Sigmoid colon (tissue), 4 donors: ENCODE measurements at regions not wholly inside any gene's neighbourhood (a gene's known extent, or its start where the extent isn't known, plus 50 kb on each side); places are given as distances from the start of the nearest gene placed in this dataset.

Experiments used
- EP300 ChIP-seq, 4 donors: sonication (generic); formaldehyde crosslinking; IDR thresholded peaks; one replicate each; pipeline ENCODE4 v1.6.1; 2017; ENCODE audit warnings: antibody characterized with exemption in 4 of 4
- TF ChIP-seq, protein P1 (sequence below), 4 experiments: fragments of 450-650 bp in 3 of 4; fragments of 200-600 bp in 1 of 4; IDR thresholded peaks; one replicate each; pipeline ENCODE4 v1.5.1; 2016 to 2019; ENCODE audit warnings: antibody characterized with exemption in 4 of 4, mild to moderate bottlenecking in 3 of 4, moderate library complexity in 2 of 4

DNA sequence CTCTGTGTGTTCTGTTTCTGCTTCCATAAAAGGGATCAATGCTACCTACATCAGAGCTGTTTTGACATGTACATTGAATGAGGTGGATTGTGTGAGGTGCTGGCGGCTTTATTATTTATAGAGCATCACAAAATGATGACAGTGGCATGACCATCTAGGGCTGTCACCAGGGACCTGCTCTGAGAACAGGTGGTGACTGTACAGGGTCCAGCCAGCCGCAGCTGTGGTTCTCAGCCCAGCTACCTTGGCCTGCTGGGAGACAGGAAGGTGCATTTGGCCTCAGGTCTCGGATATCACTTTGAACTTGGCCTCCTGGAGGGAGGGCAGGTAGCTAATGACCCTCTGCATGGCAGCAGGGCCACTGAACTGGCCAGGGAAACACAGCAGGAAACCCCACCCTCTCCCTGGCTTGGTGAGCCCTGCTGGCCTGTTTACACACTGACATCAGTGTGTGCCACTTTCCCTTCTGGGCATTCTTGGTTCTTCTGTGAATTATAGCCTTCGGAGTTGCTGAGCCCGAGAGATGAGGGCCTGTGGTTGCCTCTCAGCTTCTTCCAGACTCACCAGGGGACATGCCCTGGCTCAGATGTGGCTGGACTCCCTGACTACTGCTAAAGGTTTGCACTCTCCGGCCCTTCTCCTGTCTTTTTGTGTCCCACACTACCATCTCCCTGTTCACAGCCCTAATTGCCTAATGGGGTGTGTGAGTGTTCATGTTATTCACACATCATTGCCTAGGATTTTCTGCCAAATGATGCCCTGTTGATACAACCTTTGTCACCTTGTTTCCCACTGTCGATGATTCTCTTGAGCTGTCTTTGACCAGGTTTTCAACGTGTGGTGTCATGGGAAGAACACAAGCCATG, 109.2 kb upstream of the RAB12 start:
- TF ChIP-seq, protein P1, sequence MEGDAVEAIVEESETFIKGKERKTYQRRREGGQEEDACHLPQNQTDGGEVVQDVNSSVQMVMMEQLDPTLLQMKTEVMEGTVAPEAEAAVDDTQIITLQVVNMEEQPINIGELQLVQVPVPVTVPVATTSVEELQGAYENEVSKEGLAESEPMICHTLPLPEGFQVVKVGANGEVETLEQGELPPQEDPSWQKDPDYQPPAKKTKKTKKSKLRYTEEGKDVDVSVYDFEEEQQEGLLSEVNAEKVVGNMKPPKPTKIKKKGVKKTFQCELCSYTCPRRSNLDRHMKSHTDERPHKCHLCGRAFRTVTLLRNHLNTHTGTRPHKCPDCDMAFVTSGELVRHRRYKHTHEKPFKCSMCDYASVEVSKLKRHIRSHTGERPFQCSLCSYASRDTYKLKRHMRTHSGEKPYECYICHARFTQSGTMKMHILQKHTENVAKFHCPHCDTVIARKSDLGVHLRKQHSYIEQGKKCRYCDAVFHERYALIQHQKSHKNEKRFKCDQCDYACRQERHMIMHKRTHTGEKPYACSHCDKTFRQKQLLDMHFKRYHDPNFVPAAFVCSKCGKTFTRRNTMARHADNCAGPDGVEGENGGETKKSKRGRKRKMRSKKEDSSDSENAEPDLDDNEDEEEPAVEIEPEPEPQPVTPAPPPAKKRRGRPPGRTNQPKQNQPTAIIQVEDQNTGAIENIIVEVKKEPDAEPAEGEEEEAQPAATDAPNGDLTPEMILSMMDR (IDR thresholded peaks at IDR 0.05) = no peak
- no peak for TF ChIP-seq EP300 (IDR thresholded peaks at IDR 0.05)
